SK-N-SH treated with all-trans-retinoic acid at 6 μM for 48 hours (cell line): ENCODE measurements at regions not wholly inside any gene's neighbourhood (a gene's known extent, or its start where the extent isn't known, plus 50 kb on each side); places are given as distances from the start of the nearest gene placed in this dataset.

Experiments used
- ATAC-seq: fragments of 200-7000 bp; cut with Tn5 transposase; 3 replicates; pipeline ENCODE4 v1.9.1; 2020; ENCODE audit warnings: mild to moderate bottlenecking, moderate library complexity
- ARNTL ChIP-seq: fragments of 450-650 bp; formaldehyde crosslinking; IDR thresholded peaks from 2 replicates; pipeline ENCODE4 v1.5.0; 2020; ENCODE audit warnings: low read depth, mild to moderate bottlenecking, moderate library complexity, borderline replicate concordance
- BACH2 ChIP-seq: fragments of 250-450 bp; sonication (Bioruptor Pico); IDR thresholded peaks from 2 replicates; pipeline ENCODE4 v1.9.0; 2021; ENCODE audit warnings: mild to moderate bottlenecking, borderline replicate concordance
- CSRNP3 ChIP-seq: fragments of 250-450 bp; sonication (Bioruptor Pico); IDR thresholded peaks from 2 replicates; pipeline ENCODE4 v1.5.1; 2021; ENCODE audit warnings: mild to moderate bottlenecking, moderate library complexity
- ESRRG ChIP-seq: fragments of 250-450 bp; sonication (Bioruptor Pico); IDR thresholded peaks from 2 replicates; pipeline ENCODE4 v1.6.1; 2021; ENCODE audit warnings: mild to moderate bottlenecking
- GLIS3 ChIP-seq: fragments of 250-450 bp; sonication (Bioruptor Pico); IDR thresholded peaks from 2 replicates; pipeline ENCODE4 v1.5.0; 2020; ENCODE audit warnings: mild to moderate bottlenecking, moderate library complexity
- ISL1 ChIP-seq: fragments of 250-450 bp; sonication (Bioruptor Pico); IDR thresholded peaks from 2 replicates; pipeline ENCODE4 v2.1.2; 2022; ENCODE audit warnings: mild to moderate bottlenecking, moderate library complexity
- OSR1 ChIP-seq: fragments of 250-450 bp; sonication (Bioruptor Pico); IDR thresholded peaks from 2 replicates; pipeline ENCODE4 v1.8.0; 2022; ENCODE audit warnings: moderate library complexity, mild to moderate bottlenecking, inconsistent platforms
- PATZ1 ChIP-seq: fragments of 250-450 bp; sonication (Bioruptor Pico); IDR thresholded peaks from 2 replicates; pipeline ENCODE4 v1.8.0; 2020; ENCODE audit warnings: mild to moderate bottlenecking, moderate library complexity, borderline replicate concordance
- POU6F1 ChIP-seq: fragments of 250-450 bp; sonication (Bioruptor Pico); IDR thresholded peaks from 2 replicates; pipeline ENCODE4 v1.8.0; 2021; ENCODE audit warnings: low read depth, mild to moderate bottlenecking, moderate library complexity, borderline replicate concordance
- PPARA ChIP-seq: fragments of 250-450 bp; sonication (Bioruptor Pico); IDR thresholded peaks from 2 replicates; pipeline ENCODE4 v1.5.0; 2020; ENCODE audit warnings: mild to moderate bottlenecking, borderline replicate concordance
- SNAI2 ChIP-seq: fragments of 250-450 bp; sonication (Bioruptor Pico); IDR thresholded peaks from 2 replicates; pipeline ENCODE4 v1.5.0; 2020; ENCODE audit warnings: mild to moderate bottlenecking, moderate library complexity
- TCF4 ChIP-seq: fragments of 250-450 bp; sonication (Bioruptor Pico); IDR thresholded peaks from 2 replicates; pipeline ENCODE4 v1.8.0; 2021; ENCODE audit warnings: mild to moderate bottlenecking, moderate library complexity, borderline replicate concordance
- TOX ChIP-seq: fragments of 250-450 bp; sonication (Bioruptor Pico); IDR thresholded peaks from 2 replicates; pipeline ENCODE4 v1.8.0; 2021; ENCODE audit warnings: mild to moderate bottlenecking, moderate library complexity, borderline replicate concordance
- ZC3H10 ChIP-seq: fragments of 250-450 bp; sonication (Bioruptor Pico); IDR thresholded peaks from 2 replicates; pipeline ENCODE4 v1.5.1; 2021; ENCODE audit warnings: mild to moderate bottlenecking, moderate library complexity
- ZFP3 ChIP-seq: fragments of 250-450 bp; sonication (Bioruptor Pico); IDR thresholded peaks from 2 replicates; pipeline ENCODE4 v1.5.0; 2020; ENCODE audit warnings: mild to moderate bottlenecking, moderate library complexity
- ZFP30 ChIP-seq: fragments of 450-650 bp; formaldehyde crosslinking; IDR thresholded peaks from 2 replicates; pipeline ENCODE4 v1.5.0; 2022; ENCODE audit warnings: mild to moderate bottlenecking, moderate library complexity
- ZNF70 ChIP-seq: fragments of 450-650 bp; formaldehyde crosslinking; IDR thresholded peaks from 2 replicates; pipeline ENCODE4 v1.5.0; 2020; ENCODE audit warnings: mild to moderate bottlenecking, moderate library complexity
- ZNF8 ChIP-seq: fragments of 450-650 bp; formaldehyde crosslinking; IDR thresholded peaks from 2 replicates; pipeline ENCODE4 v1.5.0; 2020; ENCODE audit warnings: mild to moderate bottlenecking, moderate library complexity
- TF ChIP-seq, protein P1 (sequence below): fragments of 250-450 bp; sonication (Bioruptor Pico); IDR thresholded peaks from 2 replicates; pipeline ENCODE4 v1.5.1; 2020; ENCODE audit warnings: low read depth, mild to moderate bottlenecking, moderate library complexity
- TF ChIP-seq, protein P2 (sequence below): fragments of 250-450 bp; sonication (Bioruptor Pico); IDR thresholded peaks from 2 replicates; pipeline ENCODE4 v1.5.0; 2020; ENCODE audit warnings: mild to moderate bottlenecking, moderate library complexity

GRCh38 chr3:147832611-147833010 is 423.4 kb downstream of the ZIC1 start:
- ATAC-seq: no peak

GRCh38 chr3:147836330-147836729 is 427.2 kb downstream of the ZIC1 start:
- TF ChIP-seq CSRNP3 (no peak), SNAI2 (CRISPR knock-in tag) (no peak), BACH2 (CRISPR knock-in tag) (no peak), OSR1 (CRISPR knock-in tag) (no peak), ARNTL (CRISPR knock-in tag) (no peak), ZC3H10 (CRISPR knock-in tag) (no peak), POU6F1 (no peak)
- TF ChIP-seq, all 23 proteins: peak for 0
- ATAC-seq: no peak

More at GRCh38 chr3:147832611-147833010, 423.4 kb downstream of the ZIC1 start:
- TF ChIP-seq CSRNP3: no peak
- TF ChIP-seq ISL1: no peak
- TF ChIP-seq TCF4 (CRISPR knock-in tag): no peak
- TF ChIP-seq GLIS3: no peak
- TF ChIP-seq, protein P1, sequence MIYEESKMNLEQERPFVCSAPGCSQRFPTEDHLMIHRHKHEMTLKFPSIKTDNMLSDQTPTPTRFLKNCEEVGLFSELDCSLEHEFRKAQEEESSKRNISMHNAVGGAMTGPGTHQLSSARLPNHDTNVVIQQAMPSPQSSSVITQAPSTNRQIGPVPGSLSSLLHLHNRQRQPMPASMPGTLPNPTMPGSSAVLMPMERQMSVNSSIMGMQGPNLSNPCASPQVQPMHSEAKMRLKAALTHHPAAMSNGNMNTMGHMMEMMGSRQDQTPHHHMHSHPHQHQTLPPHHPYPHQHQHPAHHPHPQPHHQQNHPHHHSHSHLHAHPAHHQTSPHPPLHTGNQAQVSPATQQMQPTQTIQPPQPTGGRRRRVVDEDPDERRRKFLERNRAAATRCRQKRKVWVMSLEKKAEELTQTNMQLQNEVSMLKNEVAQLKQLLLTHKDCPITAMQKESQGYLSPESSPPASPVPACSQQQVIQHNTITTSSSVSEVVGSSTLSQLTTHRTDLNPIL (CRISPR knock-in tag): no peak
- TF ChIP-seq, protein P2, sequence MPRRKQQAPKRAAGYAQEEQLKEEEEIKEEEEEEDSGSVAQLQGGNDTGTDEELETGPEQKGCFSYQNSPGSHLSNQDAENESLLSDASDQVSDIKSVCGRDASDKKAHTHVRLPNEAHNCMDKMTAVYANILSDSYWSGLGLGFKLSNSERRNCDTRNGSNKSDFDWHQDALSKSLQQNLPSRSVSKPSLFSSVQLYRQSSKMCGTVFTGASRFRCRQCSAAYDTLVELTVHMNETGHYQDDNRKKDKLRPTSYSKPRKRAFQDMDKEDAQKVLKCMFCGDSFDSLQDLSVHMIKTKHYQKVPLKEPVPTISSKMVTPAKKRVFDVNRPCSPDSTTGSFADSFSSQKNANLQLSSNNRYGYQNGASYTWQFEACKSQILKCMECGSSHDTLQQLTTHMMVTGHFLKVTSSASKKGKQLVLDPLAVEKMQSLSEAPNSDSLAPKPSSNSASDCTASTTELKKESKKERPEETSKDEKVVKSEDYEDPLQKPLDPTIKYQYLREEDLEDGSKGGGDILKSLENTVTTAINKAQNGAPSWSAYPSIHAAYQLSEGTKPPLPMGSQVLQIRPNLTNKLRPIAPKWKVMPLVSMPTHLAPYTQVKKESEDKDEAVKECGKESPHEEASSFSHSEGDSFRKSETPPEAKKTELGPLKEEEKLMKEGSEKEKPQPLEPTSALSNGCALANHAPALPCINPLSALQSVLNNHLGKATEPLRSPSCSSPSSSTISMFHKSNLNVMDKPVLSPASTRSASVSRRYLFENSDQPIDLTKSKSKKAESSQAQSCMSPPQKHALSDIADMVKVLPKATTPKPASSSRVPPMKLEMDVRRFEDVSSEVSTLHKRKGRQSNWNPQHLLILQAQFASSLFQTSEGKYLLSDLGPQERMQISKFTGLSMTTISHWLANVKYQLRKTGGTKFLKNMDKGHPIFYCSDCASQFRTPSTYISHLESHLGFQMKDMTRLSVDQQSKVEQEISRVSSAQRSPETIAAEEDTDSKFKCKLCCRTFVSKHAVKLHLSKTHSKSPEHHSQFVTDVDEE: no peak
- no peak for TF ChIP-seq SNAI2 (CRISPR knock-in tag)
- no peak for TF ChIP-seq BACH2 (CRISPR knock-in tag)
- no peak for TF ChIP-seq ZC3H10 (CRISPR knock-in tag)
- TF ChIP-seq PPARA (CRISPR knock-in tag): no peak
- no peak for TF ChIP-seq POU6F1
- no peak for TF ChIP-seq ARNTL (CRISPR knock-in tag)
- no peak for TF ChIP-seq ZFP30 (CRISPR knock-in tag)
- TF ChIP-seq ZNF8 (CRISPR knock-in tag): no peak
- no peak for TF ChIP-seq TOX
- no peak for TF ChIP-seq ESRRG (CRISPR knock-in tag)
- no peak for TF ChIP-seq ZNF70 (CRISPR knock-in tag)
- no peak for TF ChIP-seq PATZ1 (CRISPR knock-in tag)
- no peak for TF ChIP-seq ZFP3 (CRISPR knock-in tag)
- TF ChIP-seq, all 23 proteins: peak for 0
